HG03025 (cell line): ENCODE measurements at regions not wholly inside any gene's neighbourhood (a gene's known extent, or its start where the extent isn't known, plus 50 kb on each side); places are given as distances from the start of the nearest gene placed in this dataset.
"Not testable (repeated sequence)": the region's sequence is repeated elsewhere in the genome, so short reads cannot be mapped to it uniquely, and the experiment has no call there.

Source experiments
- ATAC-seq: cut with Tn5 transposase; IDR thresholded peaks from one replicate; pipeline ENCODE4 v1.9.1; 2021; ENCODE audit warnings: mild to moderate bottlenecking, moderate library complexity; ENCODE audit not compliant: unreplicated experiment, low FRiP score

- not testable (repeated sequence) for ATAC-seq
Measured at GRCh38 chr11:25486338-25486737, 845.6 kb upstream of the ANO3 start.

- ATAC-seq: not testable (repeated sequence)
Measured at GRCh38 chr11:25488176-25488575, 843.8 kb upstream of the ANO3 start.

- not testable (repeated sequence) for ATAC-seq
Measured at GRCh38 chr11:25501426-25501825, 830.5 kb upstream of the ANO3 start.

- no peak for ATAC-seq
Measured at GRCh38 chr11:25515576-25515975, 816.4 kb upstream of the ANO3 start.

GRCh38 chr11:25520459-25520858 lies 811.5 kb upstream of the ANO3 start:
- no peak for ATAC-seq

- ATAC-seq: no peak
Measured at GRCh38 chr11:25527841-25528240, 804.1 kb upstream of the ANO3 start.

- no peak for ATAC-seq
Measured at GRCh38 chr11:25529572-25529971, 802.4 kb upstream of the ANO3 start.

- ATAC-seq: no peak
Measured at GRCh38 chr11:25535467-25536272, 796.3 kb upstream of the ANO3 start.

- no peak for ATAC-seq
Measured at GRCh38 chr11:25536289-25536688, 795.6 kb upstream of the ANO3 start.

- no peak for ATAC-seq
Measured at GRCh38 chr11:25537393-25537792, 794.5 kb upstream of the ANO3 start.

GRCh38 chr11:25547292-25547691 lies 784.6 kb upstream of the ANO3 start:
- ATAC-seq: no peak

GRCh38 chr11:25562417-25562816 lies 769.5 kb upstream of the ANO3 start:
- no peak for ATAC-seq

GRCh38 chr11:25565846-25566245 lies 766.1 kb upstream of the ANO3 start:
- no peak for ATAC-seq

- no peak for ATAC-seq
Measured at GRCh38 chr11:25566298-25567200, 765.4 kb upstream of the ANO3 start.

- no peak for ATAC-seq
Measured at GRCh38 chr11:25576320-25576719, 755.6 kb upstream of the ANO3 start.

GRCh38 chr11:25579554-25579953 lies 752.4 kb upstream of the ANO3 start:
- ATAC-seq: not testable (repeated sequence)

- no peak for ATAC-seq
Measured at GRCh38 chr11:25583596-25583995, 748.3 kb upstream of the ANO3 start.

- no peak for ATAC-seq
Measured at GRCh38 chr11:25587496-25587895, 744.4 kb upstream of the ANO3 start.

- ATAC-seq: no peak
Measured at GRCh38 chr11:25593221-25593620, 738.7 kb upstream of the ANO3 start.

- no peak for ATAC-seq
Measured at GRCh38 chr11:25596701-25597100, 735.2 kb upstream of the ANO3 start.

GRCh38 chr11:25597696-25598095 lies 734.2 kb upstream of the ANO3 start:
- no peak for ATAC-seq
